Adrenal gland (tissue), 5 donors: ENCODE measurements at regions not wholly inside any gene's neighbourhood (a gene's known extent, or its start where the extent isn't known, plus 50 kb on each side); places are given as distances from the start of the nearest gene placed in this dataset.

Experiments used
- CTCF ChIP-seq, 6 experiments: fragments of 450-650 bp in 4 of 6; fragments of 200-600 bp in 2 of 6; sonication (generic) in 1 of 6; IDR thresholded peaks; 1 replicate in 5 of 6; 2 replicates in 1 of 6; pipeline versions ENCODE4 v1.5.1 to v1.8.0; 2016 to 2021; ENCODE audit warnings: antibody characterized with exemption in 6 of 6, mild to moderate bottlenecking in 2 of 6, moderate library complexity in 1 of 6
- POLR2A ChIP-seq, 2 donors: fragments of 450-650 bp; IDR thresholded peaks; one replicate each; pipeline ENCODE4 v1.6.1; 2017; ENCODE audit warnings: antibody characterized with exemption in 2 of 2, mild to moderate bottlenecking in 2 of 2, moderate library complexity in 1 of 2
- donor health status: DM: no; HTN: no; CAD: no.

- TF ChIP-seq CTCF (IDR thresholded peaks at IDR 0.05), result no peak
- TF ChIP-seq POLR2A (IDR thresholded peaks at IDR 0.05), result no peak
These were observed 75.6 kb upstream of the SLC24A4 start for GRCh38 chr14:92247341-92247740.
